Midbrain (tissue), 1 donor: ENCODE measurements at regions not wholly inside any gene's neighbourhood (a gene's known extent, or its start where the extent isn't known, plus 50 kb on each side); places are given as distances from the start of the nearest gene placed in this dataset.

Experiments used
- DNase-seq: peaks from one replicate; lab custom pipeline; 2025; lab: John Stamatoyannopoulos, UW

DNA sequence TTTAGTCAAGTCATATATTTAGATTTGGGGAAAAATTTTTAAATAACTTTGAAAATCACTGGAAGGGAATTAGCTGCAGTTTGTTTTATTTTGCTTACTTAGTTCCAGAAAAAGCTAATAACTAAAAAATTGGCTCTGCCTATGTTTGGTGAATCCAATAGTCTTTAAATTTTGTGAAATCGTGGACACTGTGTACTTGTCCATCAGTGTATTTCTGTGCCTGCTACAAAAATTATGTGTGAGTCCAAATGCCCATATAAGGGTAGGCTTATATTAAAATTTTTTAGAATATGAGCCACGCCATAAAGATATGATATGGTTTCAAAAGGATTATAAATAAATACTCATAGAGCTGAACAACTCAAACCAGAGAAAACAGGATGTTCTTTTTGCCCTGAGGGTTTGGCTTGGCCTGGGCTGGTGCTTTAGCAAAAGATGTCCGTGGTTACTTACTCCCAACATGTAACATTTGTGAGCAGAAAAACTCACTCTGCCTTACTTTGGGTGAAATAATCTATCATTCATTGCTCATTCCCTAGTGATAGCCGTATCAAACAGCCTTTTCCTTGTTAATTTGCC lies 133.2 kb upstream of the PRLR start:
- no peak for DNase-seq

DNA sequence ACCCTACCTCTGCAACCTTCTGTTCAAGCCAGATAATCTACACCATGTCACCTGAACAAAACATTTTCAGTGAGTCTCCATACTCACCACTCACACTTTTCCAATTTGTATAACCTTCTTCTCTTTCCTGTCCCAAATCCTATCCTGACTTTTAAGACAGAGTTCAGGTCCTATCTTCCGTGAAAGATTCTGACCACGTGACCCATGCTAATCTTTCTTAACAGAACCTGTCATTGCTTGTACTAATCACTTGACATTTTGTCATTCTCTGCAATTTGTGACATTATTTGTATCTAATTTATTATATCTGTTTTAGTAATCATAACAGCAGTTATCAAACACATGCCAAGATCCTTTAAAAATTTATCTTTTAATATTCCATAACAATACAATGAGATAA lies 132.5 kb upstream of the PRLR start:
- DNase-seq, result no peak

DNA sequence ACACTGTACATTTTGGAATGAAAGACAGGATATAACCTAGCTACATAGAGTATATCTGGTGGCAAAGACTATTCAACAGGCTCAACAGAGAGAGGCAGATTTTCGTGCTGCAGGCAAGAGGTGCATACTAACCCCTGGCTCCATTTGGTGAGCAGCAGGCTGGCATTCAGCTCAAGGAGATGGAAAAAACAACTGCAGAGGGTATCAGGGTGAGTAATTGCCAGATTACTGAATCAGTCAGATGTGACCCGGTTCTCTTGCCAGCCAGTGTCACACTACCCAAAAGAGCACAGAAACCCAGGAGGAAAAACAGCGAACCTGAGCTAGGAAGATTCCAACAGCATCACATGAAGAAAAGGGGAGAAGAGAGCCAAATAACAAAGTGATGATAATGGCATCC lies 130.4 kb upstream of the PRLR start:
- DNase-seq, result no peak

DNA sequence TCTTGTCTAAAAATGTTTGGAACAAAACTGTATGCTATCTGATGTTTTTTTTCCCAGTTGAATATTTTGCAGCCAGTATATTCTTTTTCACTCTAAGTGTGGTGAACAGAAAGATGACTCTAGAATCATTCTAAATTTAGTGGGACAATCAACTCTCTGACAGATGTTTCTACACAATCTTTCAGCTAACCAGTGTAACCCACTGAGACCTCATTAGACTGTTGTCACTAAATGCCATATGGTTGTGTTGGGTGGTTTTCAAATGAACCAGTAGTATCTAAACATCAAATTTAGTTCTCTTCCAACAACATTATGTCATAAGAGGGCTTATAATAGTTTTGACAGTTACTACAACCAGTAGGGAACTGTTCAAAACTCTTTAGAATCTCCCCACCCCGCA lies 129.6 kb upstream of the PRLR start:
- no peak for DNase-seq

DNA sequence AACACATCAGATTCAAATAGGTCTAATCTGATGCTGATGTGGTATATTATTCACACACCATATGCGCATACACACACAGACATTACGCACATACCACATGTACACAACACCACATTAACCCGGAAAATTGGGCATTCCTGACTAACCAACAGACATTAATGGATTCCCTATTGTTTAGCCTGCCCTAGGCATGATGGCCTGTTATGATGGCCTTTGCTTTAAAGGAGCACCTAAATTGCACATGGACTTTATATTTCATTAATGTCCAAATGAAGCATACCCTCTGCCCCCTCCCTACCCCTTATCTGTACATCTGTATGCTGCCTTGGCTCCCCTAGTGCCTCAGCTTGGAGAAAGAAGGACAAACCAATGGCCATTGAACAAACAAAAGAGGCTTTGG lies 127.7 kb upstream of the PRLR start:
- DNase-seq, result no peak

DNA sequence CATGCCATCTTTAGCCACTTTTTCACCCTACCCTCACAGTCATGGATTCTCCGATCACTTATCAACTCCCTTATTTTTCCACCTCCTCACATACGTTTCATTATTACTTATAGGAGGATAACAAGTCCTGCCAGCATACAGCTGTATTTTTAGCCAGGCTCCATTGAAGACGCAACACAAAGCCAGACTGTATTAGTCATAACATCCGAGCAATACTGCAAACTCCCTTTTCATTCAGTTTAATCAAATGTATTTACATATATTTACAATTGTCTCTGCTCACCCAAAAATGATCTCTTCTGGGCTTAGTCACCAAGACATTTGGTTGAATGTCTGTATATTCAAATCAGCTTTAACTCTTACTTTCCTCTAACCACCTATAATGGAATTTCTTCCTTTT lies 126.4 kb upstream of the PRLR start:
- DNase-seq, result no peak

DNA sequence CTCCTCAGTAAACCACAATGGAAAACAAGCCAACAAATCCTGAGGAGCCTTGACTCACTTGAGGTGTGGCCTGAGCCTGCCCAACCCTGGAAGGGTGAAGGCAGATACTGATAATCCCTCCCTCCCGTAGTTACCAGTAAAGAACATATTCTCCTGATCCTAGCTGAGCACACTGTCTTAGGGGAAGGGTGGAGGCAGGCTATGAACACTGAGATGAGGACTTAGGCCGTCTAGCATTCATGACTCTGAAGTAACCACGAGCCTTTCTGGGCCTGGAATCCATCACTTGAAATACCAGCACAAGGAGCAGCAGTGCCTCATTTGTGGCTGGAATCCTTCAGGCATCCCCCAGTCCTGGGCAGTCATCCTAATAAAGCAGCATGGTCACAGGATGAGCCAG lies 124.5 kb upstream of the PRLR start:
- no peak for DNase-seq

DNA sequence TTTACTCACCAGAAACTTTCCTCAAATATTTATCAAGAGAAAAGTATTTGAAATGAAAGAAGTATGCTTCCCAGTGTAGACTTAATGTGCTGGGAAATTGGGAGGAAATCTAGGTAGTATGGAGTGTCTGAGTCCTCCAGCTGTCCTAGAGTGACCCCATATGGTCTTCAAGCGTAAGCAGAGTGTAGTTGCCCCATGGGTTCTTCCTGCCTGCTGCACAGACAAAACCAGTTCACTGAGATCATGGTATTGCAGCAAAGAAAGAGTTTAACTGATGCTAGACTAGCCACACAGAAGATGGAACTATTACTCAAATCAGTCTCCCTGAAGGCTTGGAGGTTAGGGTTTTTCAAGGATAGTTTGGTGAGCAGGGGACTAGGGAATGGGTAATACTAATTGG lies 114.9 kb upstream of the PRLR start:
- no peak for DNase-seq

DNA sequence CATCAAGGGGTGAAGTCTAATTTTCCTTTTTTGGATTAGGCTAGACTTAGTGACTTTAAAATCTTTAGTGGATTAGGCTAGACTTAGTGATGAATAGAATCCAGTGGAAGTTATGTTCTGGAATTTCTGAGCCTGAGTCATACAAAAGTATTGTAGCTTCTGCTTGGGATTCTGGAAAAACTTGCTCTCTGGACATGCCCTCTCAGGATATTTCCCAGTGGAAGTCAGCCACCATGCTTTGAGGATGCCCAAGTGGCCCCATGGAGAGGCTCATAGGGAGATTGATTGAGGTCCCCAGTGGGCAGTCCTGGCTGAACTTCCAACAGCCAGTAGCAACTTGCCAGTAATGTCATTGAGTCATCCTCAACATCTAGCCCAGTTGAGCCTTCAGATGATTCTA lies 112.4 kb upstream of the PRLR start:
- DNase-seq, result no peak

DNA sequence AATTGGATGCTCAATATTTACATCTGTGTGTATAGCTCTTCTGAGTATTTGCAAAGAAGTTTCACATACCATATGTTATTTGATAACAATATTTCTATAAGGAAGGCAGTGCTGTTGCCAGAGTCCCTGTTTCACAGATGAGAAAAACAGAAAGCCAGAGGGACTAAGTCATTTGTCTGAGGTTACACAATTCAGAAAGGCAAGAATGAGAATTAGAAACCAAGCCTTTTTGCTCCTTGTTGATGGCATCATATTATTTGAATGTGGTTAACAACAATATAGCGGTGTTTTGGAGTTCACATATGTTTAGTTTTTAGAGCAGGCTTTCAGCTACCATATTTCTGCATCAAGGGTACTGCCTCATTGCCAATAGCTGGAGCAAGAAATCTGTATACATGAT lies 110.9 kb upstream of the PRLR start:
- DNase-seq, result no peak

DNA sequence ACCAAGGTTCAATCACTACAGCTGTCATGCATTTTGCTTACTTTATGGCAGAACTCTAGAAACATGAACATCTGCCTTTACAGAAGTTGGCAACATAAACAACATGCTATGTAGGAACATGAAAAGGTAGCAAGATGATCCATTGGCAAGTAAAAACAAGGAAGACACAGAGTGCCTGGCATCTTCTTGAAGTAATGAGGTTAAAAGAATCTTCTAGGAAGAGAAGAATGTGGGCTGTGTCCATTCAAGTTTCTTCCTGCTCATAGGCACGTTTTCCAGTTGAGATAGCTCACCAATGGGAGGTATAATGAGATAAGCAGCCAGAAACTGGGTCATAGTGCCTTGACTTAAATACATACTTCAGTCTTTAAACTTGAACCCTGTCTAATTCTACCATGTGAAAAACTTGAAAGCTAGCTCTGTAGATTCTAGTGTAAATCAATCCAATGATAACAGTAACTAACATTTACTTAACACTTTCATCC lies 109.4 kb upstream of the PRLR start:
- DNase-seq, result no peak

DNA sequence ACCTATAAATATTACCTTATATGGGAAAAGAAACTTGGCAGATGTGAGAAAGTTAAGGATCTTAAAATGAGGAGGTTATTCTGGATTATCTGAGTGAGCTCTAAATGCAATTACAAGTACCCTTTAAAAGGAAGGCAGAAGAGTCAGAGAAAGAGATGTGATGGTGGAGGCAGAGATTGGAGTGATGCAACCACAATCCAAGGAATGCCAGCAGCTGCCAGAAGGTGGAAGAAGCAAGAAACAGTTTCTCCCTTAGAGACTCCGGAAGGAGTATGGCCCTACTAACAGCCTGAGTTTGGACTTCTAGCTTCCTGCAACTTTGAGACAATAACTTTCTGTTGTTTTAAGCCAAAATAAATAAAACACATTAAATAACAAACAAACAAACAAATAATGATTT lies 108.7 kb upstream of the PRLR start:
- DNase-seq, result no peak

DNA sequence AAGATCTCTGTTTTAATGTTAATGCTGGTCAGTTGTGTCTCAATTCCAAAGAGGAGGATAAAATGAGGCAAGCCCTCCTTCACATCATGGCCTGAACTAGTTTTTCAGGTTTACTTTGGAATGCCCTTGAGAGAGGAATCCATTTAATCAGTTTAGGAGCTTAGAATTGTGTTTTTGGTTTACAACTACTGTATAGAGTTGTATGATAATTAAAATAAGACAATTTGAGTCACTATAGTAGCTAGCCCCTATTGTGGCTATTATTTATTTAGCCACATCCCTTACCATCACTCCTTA lies 107.8 kb upstream of the PRLR start:
- no peak for DNase-seq

DNA sequence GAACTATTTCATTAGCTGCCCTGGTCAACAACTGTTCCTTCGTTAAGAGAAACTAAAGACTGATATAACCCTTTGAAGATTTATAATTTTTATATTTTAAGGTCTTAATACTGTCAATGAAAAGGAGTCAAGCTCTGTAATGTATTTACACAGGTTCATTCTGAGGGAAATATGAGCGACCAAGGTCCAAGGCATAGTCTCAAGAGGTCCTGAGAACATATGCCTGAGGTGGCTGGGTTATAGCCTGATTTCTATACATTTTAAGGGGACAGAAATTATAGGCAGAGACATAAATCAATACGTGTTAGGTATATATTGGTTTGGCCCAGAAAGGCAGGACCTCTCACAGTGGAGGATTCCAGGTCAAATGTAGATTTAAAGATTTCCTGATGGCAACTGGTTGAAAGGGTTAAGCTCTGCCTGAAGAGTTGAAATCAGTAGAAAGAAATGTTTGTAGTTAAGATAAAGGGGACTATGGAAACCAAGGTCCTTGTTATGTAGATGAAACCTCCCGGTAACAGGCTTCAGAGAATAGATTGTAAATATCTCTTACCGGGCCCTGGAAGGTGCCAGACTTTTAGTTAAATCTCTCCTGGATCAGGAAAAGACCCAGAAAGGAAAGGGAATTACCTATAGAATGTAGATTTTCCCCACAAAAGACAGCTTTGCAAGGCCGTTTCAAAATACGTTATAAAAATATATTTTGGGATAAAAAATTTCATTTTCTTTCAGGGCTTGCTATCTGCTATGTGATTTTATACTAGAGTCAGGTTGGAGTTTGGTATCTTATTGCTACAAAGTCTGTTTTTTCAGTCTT lies 107.3 kb upstream of the PRLR start:
- DNase-seq, result no peak

DNA sequence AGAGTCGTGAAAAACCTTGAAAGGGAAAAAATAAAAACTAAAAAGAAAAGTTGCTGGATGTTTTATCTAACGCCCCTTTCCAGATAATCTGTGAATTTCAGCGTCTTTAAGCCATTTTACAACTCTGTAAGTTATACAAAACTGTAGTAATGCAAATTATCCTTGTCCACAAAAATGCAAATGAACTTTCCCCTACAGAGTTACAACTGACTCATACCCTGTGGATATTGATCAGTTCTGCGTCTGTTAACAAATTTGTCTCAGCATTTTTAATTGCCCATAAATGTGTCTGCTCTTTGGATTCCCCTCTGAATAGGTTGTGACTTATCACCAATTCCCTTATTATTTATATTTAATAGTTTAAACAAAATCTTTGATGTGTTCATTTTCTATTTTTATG lies 105.9 kb upstream of the PRLR start:
- no peak for DNase-seq

DNA sequence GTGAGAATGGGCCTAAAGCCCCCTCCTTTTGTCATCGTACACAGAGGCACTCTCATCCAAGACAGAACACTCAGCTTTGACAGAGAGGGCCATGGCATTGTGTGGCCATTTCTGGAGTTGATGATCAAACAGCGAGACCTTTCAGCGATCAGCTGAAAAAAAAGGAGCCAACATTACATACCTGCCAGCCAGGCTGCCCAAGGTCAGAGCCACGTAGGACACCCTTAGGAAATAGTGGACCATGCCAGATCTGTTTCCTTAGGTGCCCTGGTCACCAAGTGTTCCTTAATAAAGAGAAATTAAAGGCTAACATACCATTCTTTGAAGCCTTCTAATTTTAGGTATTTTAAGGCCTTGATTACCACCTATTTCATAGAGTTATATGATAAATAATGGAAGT lies 105.5 kb upstream of the PRLR start:
- DNase-seq, result no peak

DNA sequence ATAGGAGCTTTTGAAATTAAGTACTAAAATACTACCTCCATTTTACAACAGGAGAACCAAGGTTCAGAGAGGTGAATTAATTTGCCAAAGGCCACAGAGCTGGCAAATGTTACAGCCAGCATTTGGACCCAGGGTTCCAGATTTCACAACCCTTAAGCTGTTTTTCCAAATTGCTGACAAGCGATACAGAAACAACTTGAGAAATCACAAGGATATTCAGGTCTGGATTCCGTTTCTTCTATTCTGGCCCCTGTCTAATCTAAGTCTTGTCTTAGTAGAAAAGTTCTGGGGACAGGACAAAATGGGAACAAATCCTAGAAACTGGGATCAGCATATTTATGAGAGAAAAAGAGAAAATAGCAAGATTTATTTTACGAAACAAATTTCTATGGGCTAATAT lies 103.1 kb upstream of the PRLR start:
- DNase-seq, result no peak

DNA sequence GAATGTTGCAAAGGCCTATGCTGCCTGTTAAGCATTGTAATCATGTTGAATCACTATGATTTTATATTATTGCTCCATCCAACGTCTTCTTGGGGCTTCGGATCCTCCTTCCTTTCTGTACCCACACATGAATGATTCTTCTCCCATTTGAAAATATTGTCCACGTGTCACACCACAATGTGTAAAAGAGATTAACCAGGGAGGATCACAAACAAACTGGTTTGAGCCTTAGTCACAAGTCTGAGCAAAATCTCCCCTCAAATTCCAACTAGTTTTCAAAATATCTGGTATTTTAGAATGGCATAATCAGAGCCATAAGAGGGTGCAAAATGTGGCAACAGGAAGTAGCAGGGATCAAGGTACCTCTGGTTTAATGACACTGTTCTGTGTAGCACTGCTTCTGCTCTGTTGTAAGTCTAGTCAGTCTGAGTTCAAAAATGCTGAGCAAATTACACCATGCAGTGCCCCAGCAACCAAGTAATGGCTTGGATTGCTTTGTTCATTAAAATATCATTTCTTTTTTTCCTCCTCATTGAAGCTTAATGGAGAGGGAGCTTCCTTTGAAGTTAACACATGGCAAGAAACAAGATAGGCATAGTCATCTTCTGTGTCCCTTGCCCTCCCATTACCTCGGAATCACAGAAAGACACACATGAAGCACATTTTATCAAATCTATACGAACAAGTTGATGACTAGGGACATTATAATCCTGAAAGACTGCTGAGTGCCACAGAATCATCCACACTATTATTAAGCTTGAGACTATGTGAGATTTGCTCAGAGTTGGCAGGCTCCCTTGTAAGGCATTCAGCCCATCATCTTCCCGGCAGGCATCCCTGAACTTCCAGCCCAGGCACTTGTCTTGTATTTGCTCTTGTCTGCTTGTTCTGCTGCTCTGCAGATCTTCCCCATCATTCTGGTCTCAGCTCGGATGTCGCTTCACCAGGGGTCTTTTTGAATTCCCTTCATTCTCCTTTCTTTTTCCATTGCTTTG lies 102.0 kb upstream of the PRLR start:
- no peak for DNase-seq

DNA sequence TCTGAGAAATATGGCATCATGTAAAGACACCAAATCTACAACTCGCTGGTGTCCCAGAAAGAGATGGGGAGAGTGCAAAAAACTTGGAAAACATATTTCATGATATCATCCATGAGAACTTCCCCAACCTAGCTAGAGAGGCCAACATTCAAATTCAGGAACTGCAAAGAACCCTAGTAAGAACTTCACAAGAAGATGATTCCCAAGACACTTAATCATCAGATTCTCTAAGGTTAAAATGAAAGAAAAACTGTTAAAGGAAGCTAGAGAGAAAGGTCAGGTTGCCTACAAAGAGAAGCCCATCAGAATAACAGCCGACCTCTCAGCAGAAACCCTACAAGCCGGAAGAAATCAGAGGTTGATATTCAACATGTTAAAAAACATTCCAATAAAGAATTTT lies 95.5 kb upstream of the PRLR start:
- DNase-seq, result no peak

DNA sequence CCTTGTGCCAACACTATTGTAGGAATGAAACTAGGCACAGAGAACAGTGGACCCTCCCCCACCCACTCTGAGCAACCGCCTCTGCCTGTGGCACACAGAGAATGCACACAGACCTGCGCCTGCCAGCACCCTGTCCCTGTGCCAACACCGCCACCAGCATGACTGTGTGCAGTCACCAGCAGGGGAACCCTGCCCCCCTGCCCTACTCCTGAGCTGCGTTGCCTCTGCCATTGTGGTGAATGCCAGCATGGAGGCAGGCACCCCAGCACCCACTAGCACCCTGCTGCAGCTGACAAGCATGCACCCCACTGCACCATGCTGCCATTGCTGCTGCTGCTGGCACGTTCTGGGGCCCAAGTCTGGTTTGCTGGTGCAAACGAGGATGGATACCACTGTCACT lies 94.4 kb upstream of the PRLR start:
- no peak for DNase-seq

DNA sequence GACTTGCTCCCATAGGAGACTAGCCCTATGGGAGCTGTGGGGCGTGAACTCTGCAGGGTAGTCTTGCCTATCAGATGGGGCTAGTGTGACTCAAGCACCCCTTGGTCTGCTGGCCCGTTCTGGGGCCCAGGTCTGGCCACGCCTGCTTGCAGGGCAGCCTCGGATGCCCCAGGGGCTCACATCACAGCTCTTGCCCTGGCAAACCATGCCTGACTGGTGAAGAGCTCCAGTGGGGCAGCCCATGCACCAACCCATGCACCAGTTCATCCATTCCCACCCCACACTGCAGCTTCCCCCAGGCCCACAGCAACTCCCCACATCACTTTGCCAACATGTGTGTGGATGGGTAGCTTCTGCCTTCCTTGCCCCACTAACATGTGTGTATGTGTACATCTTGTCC lies 93.9 kb upstream of the PRLR start:
- DNase-seq, result no peak

DNA sequence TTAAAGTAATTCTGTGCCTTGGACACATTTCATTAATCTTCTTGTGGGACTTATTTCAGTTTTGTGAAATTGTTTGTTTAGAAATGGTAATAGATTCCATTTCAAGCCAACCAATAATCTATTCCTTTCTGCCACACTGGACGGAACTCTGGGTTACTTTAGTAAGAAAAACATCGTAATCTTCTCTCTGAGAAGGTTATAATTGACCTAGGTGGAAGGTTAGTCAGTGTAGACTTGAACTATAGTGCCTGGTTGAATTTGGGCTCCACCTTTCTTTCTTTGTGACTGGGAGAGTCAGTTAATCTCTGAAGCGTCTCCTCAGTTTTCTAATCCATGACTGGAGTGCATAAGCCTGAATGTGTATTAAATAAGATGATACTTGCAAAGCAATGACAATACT lies 89.7 kb upstream of the PRLR start:
- no peak for DNase-seq
